ENCODE measurements at regions not wholly inside any gene's neighbourhood (a gene's known extent, or its start where the extent isn't known, plus 50 kb on each side); places are given as distances from the start of the nearest gene placed in this dataset.

GRCh38 chr11:97247601-97248000 lies 857.8 kb downstream of the JRKL start:
- TF ChIP-seq CTCF (IDR thresholded peaks at IDR 0.05) (no peak), EZH2 (IDR thresholded peaks at IDR 0.05; ENCODE audit: borderline replicate concordance, insufficient read depth, low read depth, low read length, poor library complexity, severe bottlenecking) (no peak)
